Immature natural killer cell (primary cell): ENCODE measurements at regions not wholly inside any gene's neighbourhood (a gene's known extent, or its start where the extent isn't known, plus 50 kb on each side); places are given as distances from the start of the nearest gene placed in this dataset.

ENCODE experiments used
- DNase-seq, 3 donors: peaks; one replicate each; pipeline ENCODE4 v3.0.0; 2022; ENCODE audit warnings: mixed read lengths in 1 of 3
- H3K27ac Mint-ChIP-seq, 6 donors: one replicate each; pipeline ENCODE4 v1.8.0; 2020; ENCODE audit warnings: mixed read lengths in 6 of 6, mild to moderate bottlenecking in 5 of 6, inconsistent platforms in 4 of 6, moderate library complexity in 3 of 6
- H3K27me3 Mint-ChIP-seq, 3 donors: one replicate each; pipeline ENCODE4 v1.8.0; 2020 to 2021; ENCODE audit warnings: low read depth in 3 of 3, mild to moderate bottlenecking in 3 of 3, mixed read lengths in 3 of 3, moderate library complexity in 3 of 3, inconsistent platforms in 1 of 3
- H3K36me3 Mint-ChIP-seq, 3 donors: one replicate each; pipeline ENCODE4 v1.8.0; 2020; ENCODE audit warnings: mixed read lengths in 3 of 3, inconsistent platforms in 2 of 3, mild to moderate bottlenecking in 2 of 3
- H3K4me1 Mint-ChIP-seq, 2 donors: one replicate each; pipeline ENCODE4 v1.8.0; 2020; ENCODE audit warnings: inconsistent platforms in 2 of 2, mild to moderate bottlenecking in 2 of 2, mixed read lengths in 2 of 2, moderate library complexity in 1 of 2
- H3K4me3 Mint-ChIP-seq, 5 donors: one replicate each; pipeline ENCODE4 v1.8.0; 2020; ENCODE audit warnings: mild to moderate bottlenecking in 5 of 5, mixed read lengths in 5 of 5, inconsistent platforms in 3 of 5, moderate library complexity in 3 of 5
- H3K9me3 Mint-ChIP-seq, 6 donors: one replicate each; pipeline ENCODE4 v1.8.0; 2020; ENCODE audit warnings: mild to moderate bottlenecking in 6 of 6, mixed read lengths in 6 of 6, inconsistent platforms in 4 of 6, moderate library complexity in 3 of 6

DNA sequence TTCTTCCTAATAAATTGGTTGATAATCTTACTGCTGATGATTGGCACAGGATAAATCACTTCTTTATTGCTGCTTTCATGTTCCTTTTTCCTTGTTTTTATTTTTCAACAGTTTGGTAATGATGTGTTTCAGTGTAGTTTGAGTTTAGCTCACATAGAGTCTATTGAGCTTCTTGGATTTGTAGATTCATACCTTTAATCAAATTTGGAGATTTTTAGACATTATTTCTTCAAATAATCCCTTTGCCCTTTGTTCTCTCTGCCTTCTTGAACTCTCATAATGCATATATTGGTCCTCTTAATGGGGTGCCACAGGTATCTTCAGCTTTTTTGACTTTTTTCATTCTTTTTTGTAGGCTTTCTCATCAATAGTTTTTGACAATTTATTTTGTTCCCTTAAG lies 275.3 kb downstream of the TLE4 start:
- DNase-seq, result no peak
- H3K4me1 Mint-ChIP-seq, result no peaks in the 10 kb centered on the region
- no peak overlapping the region for H3K27ac Mint-ChIP-seq
- H3K9me3 Mint-ChIP-seq, result peaks cover 8 to 22% (median 13%) of the 10 kb centered on the region in 6 donors
- H3K27me3 Mint-ChIP-seq, result peaks cover 0 to 12% (median 3%) of the 10 kb centered on the region in 3 donors
- no peak overlapping the region for H3K4me3 Mint-ChIP-seq
- peaks cover 12 to 31% (median 24%) of the 10 kb centered on the region in 3 donors for H3K36me3 Mint-ChIP-seq

DNA sequence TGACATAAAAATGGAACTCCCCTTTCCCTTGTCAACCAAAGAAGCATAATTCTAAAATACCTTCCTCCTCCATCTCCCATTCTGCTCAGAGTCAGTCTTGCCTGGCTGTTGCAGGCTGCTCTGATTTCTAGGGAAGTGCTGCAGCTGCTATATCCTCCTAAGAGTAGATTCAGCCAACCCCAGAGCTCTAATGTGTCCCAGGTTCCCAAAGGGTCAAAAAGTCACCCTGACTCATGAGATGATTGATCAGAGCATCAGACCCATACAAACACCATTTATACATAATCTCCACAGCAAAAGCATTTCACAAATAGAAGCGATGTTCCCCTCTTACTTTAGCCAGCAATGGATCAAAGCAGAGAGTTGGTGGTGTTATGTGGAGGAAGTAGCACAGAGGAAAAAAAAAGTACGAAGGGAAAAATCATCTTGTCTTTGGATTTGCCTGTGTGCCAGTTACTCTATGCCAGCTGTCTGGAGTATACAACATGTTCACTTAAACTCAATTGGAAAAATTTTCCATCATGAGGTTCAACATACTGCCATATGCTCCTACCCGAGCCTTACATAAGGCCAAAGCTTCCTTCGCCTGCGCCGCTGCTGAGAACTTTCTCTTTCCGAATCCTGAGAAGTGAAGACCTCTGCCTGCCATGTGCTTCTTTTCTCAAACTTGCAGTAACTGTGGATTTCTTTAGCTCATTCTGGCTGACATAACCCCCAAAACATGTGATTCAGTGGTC lies 258.0 kb downstream of the TLE4 start:
- Mint-ChIP-seq H3K9me3 (no peaks in the 10 kb centered on the region), H3K27me3 (peaks cover 0 to 3% (median 1%) of the 10 kb centered on the region in 3 donors), H3K4me3 (no peak overlapping the region), H3K36me3 (no peaks in the 10 kb centered on the region), H3K4me1 (peaks cover 2% of the 10 kb centered on the region in 2 donors), H3K27ac (no peak overlapping the region)
- no peak for DNase-seq

DNA sequence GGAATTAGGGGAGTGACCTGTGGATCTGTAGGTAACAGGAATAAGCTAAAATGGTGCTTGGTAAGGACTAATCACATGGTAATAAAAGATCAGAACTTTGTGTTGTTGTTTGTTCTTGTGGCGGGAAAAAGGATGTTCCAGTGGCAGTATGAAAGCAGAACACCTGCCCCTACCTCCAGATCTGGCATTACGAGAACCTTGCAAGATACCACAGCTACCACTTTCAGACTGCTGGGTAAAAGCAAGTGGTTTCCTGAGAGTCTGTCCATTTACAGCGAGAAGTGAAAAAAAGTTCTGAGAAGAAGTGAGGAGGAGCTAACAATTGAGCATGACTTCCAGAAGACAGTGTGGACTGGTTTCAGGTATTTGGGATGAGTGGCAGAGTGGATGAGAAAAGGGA lies 252.5 kb downstream of the TLE4 start:
- Mint-ChIP-seq H3K9me3 (no peaks in the 10 kb centered on the region), H3K27me3 (peaks cover 0 to 6% (median 2%) of the 10 kb centered on the region in 3 donors), H3K4me1 (peaks cover 23 to 31% of the 10 kb centered on the region in 2 donors), H3K27ac (no peak overlapping the region), H3K4me3 (peak overlapping the region in 1 of 5 donors; percentile 23), H3K36me3 (peaks cover 0 to 6% (median 6%) of the 10 kb centered on the region in 3 donors)
- peak; percentile 5 to 8 (median 5) for DNase-seq

DNA sequence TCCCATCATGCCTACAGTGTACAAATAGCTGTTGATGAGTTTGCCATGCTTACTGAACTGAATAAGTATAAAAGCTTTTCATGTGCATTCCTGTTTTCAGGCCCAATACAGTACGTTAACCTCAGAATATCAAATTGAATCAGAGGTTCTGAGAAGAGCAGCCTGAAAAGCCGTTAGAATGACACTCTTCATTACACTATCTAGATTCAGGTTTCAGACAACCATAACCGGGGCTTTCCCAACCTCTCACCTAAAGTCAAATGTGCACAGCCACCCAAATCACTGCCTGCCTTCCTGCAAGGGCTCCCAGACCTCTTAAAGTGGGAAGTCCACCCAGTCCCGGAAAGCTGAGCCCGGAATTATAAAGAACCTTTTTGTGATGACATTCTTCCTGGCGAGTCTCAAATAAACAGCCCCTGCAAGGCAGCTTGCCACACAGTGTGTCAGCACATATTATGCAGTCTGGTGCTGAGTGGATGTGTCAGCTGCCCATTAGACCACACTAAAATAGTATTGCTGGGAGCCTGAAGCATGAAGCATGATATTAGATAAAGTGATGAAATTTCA lies 245.8 kb downstream of the TLE4 start:
- no peak overlapping the region for H3K27ac Mint-ChIP-seq
- H3K27me3 Mint-ChIP-seq, result peaks cover 0 to 4% (median 0%) of the 10 kb centered on the region in 3 donors
- no peak overlapping the region for H3K4me3 Mint-ChIP-seq
- H3K4me1 Mint-ChIP-seq, result peaks cover 20 to 25% of the 10 kb centered on the region in 2 donors
- H3K36me3 Mint-ChIP-seq, result peaks cover 0 to 3% (median 2%) of the 10 kb centered on the region in 3 donors
- no peak for DNase-seq
- no peaks in the 10 kb centered on the region for H3K9me3 Mint-ChIP-seq

DNA sequence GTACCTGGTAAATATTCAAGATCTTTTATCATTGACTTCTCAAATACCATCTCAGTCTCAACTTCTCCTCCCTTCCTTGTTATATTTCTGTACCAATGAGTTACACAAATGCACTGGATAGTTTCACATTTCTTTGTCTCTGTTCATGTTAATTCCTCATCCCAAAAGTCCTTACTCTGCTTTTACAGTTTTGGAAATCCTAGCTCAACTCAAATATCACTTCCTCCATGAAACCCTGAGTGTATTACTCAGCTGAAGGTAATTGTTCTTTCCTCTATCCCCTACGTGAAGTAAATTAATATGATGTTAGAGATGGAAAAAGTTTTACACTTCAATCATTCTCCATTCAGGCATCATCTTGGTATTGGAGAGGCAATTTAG lies 241.5 kb downstream of the TLE4 start:
- H3K4me1 Mint-ChIP-seq, result peaks cover 20 to 30% of the 10 kb centered on the region in 2 donors
- peaks cover 0 to 4% (median 2%) of the 10 kb centered on the region in 3 donors for H3K27me3 Mint-ChIP-seq
- no peaks in the 10 kb centered on the region for H3K9me3 Mint-ChIP-seq
- no peaks in the 10 kb centered on the region for H3K36me3 Mint-ChIP-seq
- peak overlapping the region; percentile 83 to 88 (median 84) for H3K4me3 Mint-ChIP-seq
- peak overlapping the region in 4 of 6 donors; percentile 45 to 90 (median 70) for H3K27ac Mint-ChIP-seq
- DNase-seq, result no peak

DNA sequence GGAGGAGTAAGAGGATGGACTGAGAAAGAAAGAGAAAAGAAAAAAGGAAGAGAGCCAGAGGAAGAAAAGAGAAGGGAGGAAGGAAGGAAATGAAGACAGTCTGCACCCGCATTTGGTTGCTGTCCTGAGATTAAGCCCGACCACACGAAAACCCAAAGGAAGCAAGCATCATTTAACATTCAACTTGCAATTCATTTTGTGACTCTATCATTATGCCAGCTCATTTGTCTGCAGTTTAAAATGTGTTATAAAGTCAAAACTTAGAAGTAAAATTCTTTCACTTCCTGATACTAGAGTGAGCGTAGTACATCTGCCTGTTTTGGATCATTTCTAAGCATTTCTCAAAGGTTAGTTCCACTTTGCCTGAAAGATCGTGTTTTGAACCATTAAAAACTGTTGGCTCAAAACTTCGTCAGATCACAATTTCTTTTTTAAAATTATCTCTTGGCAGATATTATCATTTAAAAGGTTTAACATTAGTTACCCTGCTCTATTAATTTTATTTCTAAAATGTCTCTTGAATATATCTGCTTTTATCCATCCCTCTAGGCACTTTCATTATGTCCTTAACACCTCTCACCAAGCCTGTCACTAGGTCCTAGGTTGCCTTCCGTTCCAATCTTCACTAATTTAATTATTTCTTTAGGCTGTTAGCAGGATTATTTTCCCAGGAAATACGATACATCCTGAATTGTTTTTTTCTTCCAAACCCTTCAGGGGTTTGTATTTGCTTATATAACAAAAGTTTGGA lies 240.9 kb downstream of the TLE4 start:
- Mint-ChIP-seq H3K4me3 (peak overlapping the region; percentile 83 to 88 (median 84)), H3K36me3 (no peaks in the 10 kb centered on the region), H3K27ac (peak overlapping the region; percentile 45 to 90 (median 68)), H3K4me1 (peaks cover 20 to 30% of the 10 kb centered on the region in 2 donors), H3K9me3 (no peaks in the 10 kb centered on the region), H3K27me3 (peaks cover 0 to 4% (median 2%) of the 10 kb centered on the region in 3 donors)
- DNase-seq, result peak in 2 of 3 donors; percentile 6

DNA sequence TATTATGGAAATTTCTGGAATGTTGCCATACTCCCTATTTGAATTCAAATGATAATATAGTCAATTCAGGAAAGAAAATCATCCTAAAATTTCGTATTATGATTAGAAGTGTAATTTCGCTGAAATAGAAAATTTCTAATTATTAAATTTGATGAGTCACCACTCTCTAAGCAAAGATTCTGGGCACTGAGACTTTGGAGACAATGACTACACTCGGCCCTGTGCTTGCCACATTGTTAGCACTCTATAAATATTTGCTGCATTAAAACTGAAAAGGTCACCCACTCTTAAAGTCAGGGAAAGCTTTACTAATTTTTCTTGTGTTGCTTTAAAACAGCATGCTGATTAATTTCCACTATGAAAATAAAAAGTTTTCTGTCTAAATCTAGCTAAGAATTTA lies 240.3 kb downstream of the TLE4 start:
- no peaks in the 10 kb centered on the region for H3K36me3 Mint-ChIP-seq
- H3K27me3 Mint-ChIP-seq, result peaks cover 0 to 4% (median 2%) of the 10 kb centered on the region in 3 donors
- H3K4me3 Mint-ChIP-seq, result peak overlapping the region; percentile 83 to 88 (median 84)
- DNase-seq, result no peak
- H3K27ac Mint-ChIP-seq, result peak overlapping the region in 5 of 6 donors; percentile 45 to 90 (median 71)
- peaks cover 20 to 30% of the 10 kb centered on the region in 2 donors for H3K4me1 Mint-ChIP-seq
- no peaks in the 10 kb centered on the region for H3K9me3 Mint-ChIP-seq

DNA sequence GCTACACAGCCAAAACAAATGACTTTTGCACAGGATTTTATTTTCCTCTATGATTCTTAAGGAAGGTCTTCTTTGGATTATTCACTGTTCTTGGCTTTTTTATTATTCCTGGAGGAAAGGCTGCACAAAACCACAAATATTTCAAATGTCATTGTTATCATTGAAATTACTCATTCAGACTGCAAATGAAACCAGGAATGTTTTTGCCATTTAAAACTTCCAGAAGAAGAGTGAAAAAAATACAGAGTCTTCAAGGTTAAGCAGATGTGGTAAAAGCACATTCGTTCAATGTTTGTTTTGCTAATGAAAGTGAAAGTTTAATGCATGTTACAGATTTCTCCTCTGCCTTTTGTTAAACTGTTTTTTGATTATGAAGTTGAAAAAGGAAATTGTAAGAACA lies 238.2 kb downstream of the TLE4 start:
- DNase-seq, result no peak
- no peaks in the 10 kb centered on the region for H3K36me3 Mint-ChIP-seq
- H3K27ac Mint-ChIP-seq, result no peak overlapping the region
- H3K27me3 Mint-ChIP-seq, result peaks cover 0 to 4% (median 2%) of the 10 kb centered on the region in 3 donors
- H3K4me3 Mint-ChIP-seq, result no peak overlapping the region
- H3K4me1 Mint-ChIP-seq, result peaks cover 20 to 30% of the 10 kb centered on the region in 2 donors
- H3K9me3 Mint-ChIP-seq, result no peaks in the 10 kb centered on the region

DNA sequence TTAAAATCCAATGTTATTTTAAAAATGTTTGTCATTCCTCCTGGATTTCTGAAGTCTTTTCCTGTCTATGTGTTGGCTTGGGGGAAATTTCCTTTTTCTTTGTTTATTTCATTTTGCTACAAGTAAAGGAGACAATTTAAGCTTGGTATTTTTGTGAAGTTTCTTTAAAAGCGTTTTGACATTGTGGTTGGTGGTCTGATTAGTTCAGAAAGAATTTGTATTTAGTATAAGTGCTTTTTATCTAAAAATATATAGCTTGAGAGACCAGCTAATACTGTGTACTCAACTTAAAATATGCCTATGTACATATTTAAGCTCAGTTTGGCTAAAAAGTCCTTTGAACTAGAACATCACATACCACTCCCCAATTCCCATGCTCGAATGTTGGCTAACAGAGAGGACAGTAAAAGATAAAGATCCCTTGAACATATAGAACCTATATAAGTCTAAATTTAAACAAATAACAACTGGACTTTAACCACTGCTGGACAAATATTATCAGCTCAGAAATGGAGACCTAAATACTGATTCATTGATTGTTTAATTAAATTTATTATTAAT lies 237.6 kb downstream of the TLE4 start:
- peaks cover 20 to 30% of the 10 kb centered on the region in 2 donors for H3K4me1 Mint-ChIP-seq
- no peak overlapping the region for H3K4me3 Mint-ChIP-seq
- no peaks in the 10 kb centered on the region for H3K9me3 Mint-ChIP-seq
- H3K36me3 Mint-ChIP-seq, result no peaks in the 10 kb centered on the region
- no peak for DNase-seq
- H3K27me3 Mint-ChIP-seq, result peaks cover 0 to 4% (median 2%) of the 10 kb centered on the region in 3 donors
- H3K27ac Mint-ChIP-seq, result no peak overlapping the region

DNA sequence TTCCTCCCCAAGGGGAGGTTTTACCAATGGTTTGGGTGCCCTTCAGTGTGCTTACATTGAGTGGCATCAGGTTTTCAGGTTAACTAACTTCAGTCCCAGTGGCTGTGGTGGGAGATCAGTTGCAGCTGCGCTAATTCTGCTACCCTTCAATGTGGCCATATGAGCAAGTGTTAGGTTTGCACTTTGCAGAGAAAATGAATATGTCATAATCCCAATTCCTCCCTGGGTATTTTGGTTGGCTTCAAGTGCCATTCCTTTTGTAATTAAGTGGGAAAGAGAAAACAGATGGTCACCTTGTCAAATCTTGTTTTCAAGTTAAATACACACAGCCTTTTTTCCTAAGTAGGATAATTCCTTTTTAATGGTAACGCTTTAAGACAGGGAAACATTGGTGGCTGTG lies 236.2 kb downstream of the TLE4 start:
- Mint-ChIP-seq H3K27ac (no peak overlapping the region), H3K27me3 (peaks cover 0 to 4% (median 2%) of the 10 kb centered on the region in 3 donors), H3K36me3 (no peaks in the 10 kb centered on the region), H3K9me3 (no peaks in the 10 kb centered on the region), H3K4me1 (peaks cover 12 to 20% of the 10 kb centered on the region in 2 donors), H3K4me3 (no peak overlapping the region)
- DNase-seq, result no peak

DNA sequence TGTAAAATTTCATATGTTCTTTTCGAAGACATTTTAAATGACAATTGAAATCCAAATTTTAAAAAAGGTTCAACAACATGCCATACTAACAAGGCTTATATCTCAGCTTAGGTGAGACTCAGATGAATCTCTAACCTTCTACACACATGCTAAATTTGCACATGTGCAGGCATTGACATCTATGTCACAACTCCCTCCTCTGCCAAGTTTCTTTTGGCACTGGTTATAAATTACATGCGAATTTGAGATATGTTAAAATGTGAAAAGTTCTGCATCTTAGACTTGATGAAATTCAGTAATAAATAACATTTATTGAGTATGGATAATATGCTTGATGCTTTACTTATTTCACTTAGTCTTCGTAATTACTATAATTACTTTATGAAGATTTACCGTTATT lies 234.3 kb downstream of the TLE4 start:
- DNase-seq, result no peak
- no peaks in the 10 kb centered on the region for H3K9me3 Mint-ChIP-seq
- peaks cover 3 to 8% of the 10 kb centered on the region in 2 donors for H3K4me1 Mint-ChIP-seq
- H3K4me3 Mint-ChIP-seq, result no peak overlapping the region
- H3K27me3 Mint-ChIP-seq, result no peaks in the 10 kb centered on the region
- no peak overlapping the region for H3K27ac Mint-ChIP-seq
- H3K36me3 Mint-ChIP-seq, result no peaks in the 10 kb centered on the region

DNA sequence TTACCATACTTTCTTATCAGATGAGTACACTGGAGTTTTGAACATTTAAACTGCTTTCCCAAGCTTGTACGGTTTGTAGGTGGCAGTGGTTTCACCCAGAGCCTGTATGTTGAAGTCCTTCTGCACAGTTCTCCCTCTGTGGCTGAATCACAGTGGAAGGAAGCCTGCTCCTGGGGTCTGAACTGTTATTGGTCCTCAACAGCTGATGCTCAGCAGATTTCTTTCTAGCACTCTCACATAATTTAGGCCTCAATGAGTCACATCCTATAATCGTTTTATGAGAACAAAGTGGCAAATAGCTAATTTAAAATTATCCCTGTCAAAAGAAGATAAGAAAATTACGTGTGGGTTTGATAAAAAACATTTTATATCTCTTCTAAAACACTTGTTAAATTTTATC lies 229.7 kb downstream of the TLE4 start:
- H3K27ac Mint-ChIP-seq, result no peak overlapping the region
- no peak overlapping the region for H3K4me3 Mint-ChIP-seq
- H3K36me3 Mint-ChIP-seq, result no peaks in the 10 kb centered on the region
- no peak for DNase-seq
- H3K4me1 Mint-ChIP-seq, result peaks cover 0 to 6% of the 10 kb centered on the region in 2 donors
- H3K9me3 Mint-ChIP-seq, result no peaks in the 10 kb centered on the region
- no peaks in the 10 kb centered on the region for H3K27me3 Mint-ChIP-seq

DNA sequence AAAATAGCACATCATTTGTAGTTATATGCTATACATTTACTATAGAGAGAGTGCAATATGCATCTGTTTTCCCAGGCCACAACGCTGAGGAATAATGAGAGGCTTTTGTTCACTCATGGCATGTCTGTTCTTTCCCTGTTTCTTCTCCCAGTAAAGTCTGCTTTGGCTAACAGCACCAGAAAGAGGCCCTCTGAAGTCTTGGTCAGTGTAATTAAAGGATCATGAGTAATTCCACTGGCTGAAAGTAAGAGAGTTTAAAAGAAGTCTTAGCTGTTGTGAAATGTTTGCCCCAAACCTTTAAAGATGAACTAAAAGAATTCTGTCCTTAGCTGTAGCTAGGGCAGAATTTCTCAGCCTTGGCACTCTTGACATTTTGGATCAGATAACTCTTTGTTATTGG lies 228.8 kb downstream of the TLE4 start:
- Mint-ChIP-seq H3K36me3 (no peaks in the 10 kb centered on the region), H3K27me3 (no peaks in the 10 kb centered on the region), H3K4me3 (no peak overlapping the region), H3K9me3 (no peaks in the 10 kb centered on the region), H3K27ac (no peak overlapping the region), H3K4me1 (peaks cover 0 to 6% of the 10 kb centered on the region in 2 donors)
- no peak for DNase-seq
